ENCODE measurements at regions not wholly inside any gene's neighbourhood (a gene's known extent, or its start where the extent isn't known, plus 50 kb on each side); places are given as distances from the start of the nearest gene placed in this dataset.

GRCh38 chr21:28752131-28752530 lies 240.5 kb downstream of the LTN1 start:
- Mint-ChIP-seq H3K9me3 (no peaks in the 10 kb centered on the region), H3K27ac (no peak overlapping the region), H3K4me1 (ENCODE audit: low read depth) (peaks cover 4% of the 10 kb centered on the region), H3K27me3 (ENCODE audit: low read depth) (no peaks in the 10 kb centered on the region), H3K36me3 (ENCODE audit: low read depth) (no peaks in the 10 kb centered on the region), H3K4me3 (ENCODE audit: low read depth) (no peak overlapping the region)
- intact Hi-C loops (cut with micrococcal nuclease): no loop called here
- DNase-seq (ENCODE audit: low spot score): no peak

- no peak for DNase-seq (ENCODE audit: low spot score)
- H3K4me3 Mint-ChIP-seq (ENCODE audit: low read depth): no peak overlapping the region
- no peaks in the 10 kb centered on the region for H3K9me3 Mint-ChIP-seq
- no peaks in the 10 kb centered on the region for H3K27me3 Mint-ChIP-seq (ENCODE audit: low read depth)
- H3K27ac Mint-ChIP-seq: no peak overlapping the region
- H3K36me3 Mint-ChIP-seq (ENCODE audit: low read depth): no peaks in the 10 kb centered on the region
- peaks cover 4% of the 10 kb centered on the region for H3K4me1 Mint-ChIP-seq (ENCODE audit: low read depth)
- intact Hi-C loops (cut with micrococcal nuclease): no loop called here
These were observed 241.5 kb downstream of the LTN1 start for GRCh38 chr21:28751176-28751575.

GRCh38 chr21:28750565-28750964 lies 242.1 kb downstream of the LTN1 start:
- H3K36me3 Mint-ChIP-seq (ENCODE audit: low read depth): no peaks in the 10 kb centered on the region
- DNase-seq (ENCODE audit: low spot score): no peak
- intact Hi-C loops (cut with micrococcal nuclease): no loop called here
- H3K27ac Mint-ChIP-seq: no peak overlapping the region
- no peaks in the 10 kb centered on the region for H3K27me3 Mint-ChIP-seq (ENCODE audit: low read depth)
- H3K9me3 Mint-ChIP-seq: no peaks in the 10 kb centered on the region
- H3K4me3 Mint-ChIP-seq (ENCODE audit: low read depth): no peak overlapping the region
- peaks cover 4% of the 10 kb centered on the region for H3K4me1 Mint-ChIP-seq (ENCODE audit: low read depth)

- Mint-ChIP-seq H3K27me3 (ENCODE audit: low read depth) (no peaks in the 10 kb centered on the region), H3K27ac (no peak overlapping the region), H3K4me1 (ENCODE audit: low read depth) (peaks cover 4% of the 10 kb centered on the region), H3K36me3 (ENCODE audit: low read depth) (no peaks in the 10 kb centered on the region), H3K9me3 (no peaks in the 10 kb centered on the region), H3K4me3 (ENCODE audit: low read depth) (no peak overlapping the region)
- intact Hi-C loops (cut with micrococcal nuclease): no loop called here
- DNase-seq (ENCODE audit: low spot score): no peak
These were observed 243.1 kb downstream of the LTN1 start for GRCh38 chr21:28749536-28749935.

- no peaks in the 10 kb centered on the region for H3K27me3 Mint-ChIP-seq (ENCODE audit: low read depth)
- intact Hi-C loops (cut with micrococcal nuclease): no loop called here
These were observed 245.2 kb downstream of the LTN1 start for GRCh38 chr21:28747464-28747863.

GRCh38 chr21:28746166-28746565 lies 246.5 kb downstream of the LTN1 start:
- H3K27me3 Mint-ChIP-seq (ENCODE audit: low read depth): no peaks in the 10 kb centered on the region
- no peaks in the 10 kb centered on the region for H3K9me3 Mint-ChIP-seq
- H3K4me1 Mint-ChIP-seq (ENCODE audit: low read depth): peaks cover 2% of the 10 kb centered on the region
- no peak for DNase-seq (ENCODE audit: low spot score)
- no peaks in the 10 kb centered on the region for H3K36me3 Mint-ChIP-seq (ENCODE audit: low read depth)
- H3K4me3 Mint-ChIP-seq (ENCODE audit: low read depth): no peak overlapping the region
- no peak overlapping the region for H3K27ac Mint-ChIP-seq
- intact Hi-C loops (cut with micrococcal nuclease): no loop called here

More at GRCh38 chr21:28747464-28747863, 245.2 kb downstream of the LTN1 start:
- DNase-seq (ENCODE audit: low spot score): no peak
- H3K36me3 Mint-ChIP-seq (ENCODE audit: low read depth): no peaks in the 10 kb centered on the region
- H3K4me3 Mint-ChIP-seq (ENCODE audit: low read depth): no peak overlapping the region
- no peak overlapping the region for H3K27ac Mint-ChIP-seq
- H3K4me1 Mint-ChIP-seq (ENCODE audit: low read depth): peaks cover 4% of the 10 kb centered on the region
- H3K9me3 Mint-ChIP-seq: no peaks in the 10 kb centered on the region

GRCh38 chr21:28745131-28746016 lies 247.3 kb downstream of the LTN1 start:
- Mint-ChIP-seq H3K27me3 (ENCODE audit: low read depth) (no peaks in the 10 kb centered on the region), H3K36me3 (ENCODE audit: low read depth) (no peaks in the 10 kb centered on the region), H3K9me3 (no peaks in the 10 kb centered on the region), H3K27ac (no peak overlapping the region), H3K4me3 (ENCODE audit: low read depth) (no peak overlapping the region), H3K4me1 (ENCODE audit: low read depth) (no peaks in the 10 kb centered on the region)
- DNase-seq (ENCODE audit: low spot score): peak; percentile 55
- intact Hi-C loops (cut with micrococcal nuclease): loop anchor here (1.0 kb wide), 2 partner anchors 194 to 228 kb away; no protein-coding TSS in a partner anchor

- H3K27ac Mint-ChIP-seq: no peak overlapping the region
- no peak for DNase-seq (ENCODE audit: low spot score)
- no peak overlapping the region for H3K4me3 Mint-ChIP-seq (ENCODE audit: low read depth)
- no peaks in the 10 kb centered on the region for H3K9me3 Mint-ChIP-seq
- intact Hi-C loops (cut with micrococcal nuclease): no loop called here
- H3K36me3 Mint-ChIP-seq (ENCODE audit: low read depth): no peaks in the 10 kb centered on the region
- peaks cover 7% of the 10 kb centered on the region for H3K4me1 Mint-ChIP-seq (ENCODE audit: low read depth)
- H3K27me3 Mint-ChIP-seq (ENCODE audit: low read depth): no peaks in the 10 kb centered on the region
These were observed 249.0 kb downstream of the LTN1 start for GRCh38 chr21:28743723-28744122.

- Mint-ChIP-seq H3K27me3 (ENCODE audit: low read depth) (no peaks in the 10 kb centered on the region), H3K4me1 (ENCODE audit: low read depth) (peaks cover 12% of the 10 kb centered on the region), H3K9me3 (no peaks in the 10 kb centered on the region), H3K4me3 (ENCODE audit: low read depth) (no peak overlapping the region), H3K27ac (no peak overlapping the region), H3K36me3 (ENCODE audit: low read depth) (no peaks in the 10 kb centered on the region)
- intact Hi-C loops (cut with micrococcal nuclease): no loop called here
- DNase-seq (ENCODE audit: low spot score): no peak
These were observed 250.2 kb downstream of the LTN1 start for GRCh38 chr21:28742527-28742926.

GRCh38 chr21:28740125-28740524 lies 252.6 kb downstream of the LTN1 start:
- H3K4me3 Mint-ChIP-seq (ENCODE audit: low read depth): no peak overlapping the region
- DNase-seq (ENCODE audit: low spot score): no peak
- peaks cover 12% of the 10 kb centered on the region for H3K4me1 Mint-ChIP-seq (ENCODE audit: low read depth)
- no peaks in the 10 kb centered on the region for H3K9me3 Mint-ChIP-seq
- intact Hi-C loops (cut with micrococcal nuclease): no loop called here
- H3K27me3 Mint-ChIP-seq (ENCODE audit: low read depth): no peaks in the 10 kb centered on the region
- H3K27ac Mint-ChIP-seq: no peak overlapping the region
- H3K36me3 Mint-ChIP-seq (ENCODE audit: low read depth): no peaks in the 10 kb centered on the region

- Mint-ChIP-seq H3K27me3 (ENCODE audit: low read depth) (no peaks in the 10 kb centered on the region), H3K4me3 (ENCODE audit: low read depth) (peak overlapping the region; percentile 4), H3K36me3 (ENCODE audit: low read depth) (no peaks in the 10 kb centered on the region), H3K4me1 (ENCODE audit: low read depth) (peaks cover 12% of the 10 kb centered on the region), H3K27ac (no peak overlapping the region), H3K9me3 (no peaks in the 10 kb centered on the region)
- DNase-seq (ENCODE audit: low spot score): no peak
- intact Hi-C loops (cut with micrococcal nuclease): no loop called here
These were observed 253.8 kb downstream of the LTN1 start for GRCh38 chr21:28738882-28739281.

GRCh38 chr21:28738420-28738704 lies 254.3 kb downstream of the LTN1 start:
- intact Hi-C loops (cut with micrococcal nuclease): no loop called here
- H3K4me3 Mint-ChIP-seq (ENCODE audit: low read depth): no peak overlapping the region
- no peak overlapping the region for H3K27ac Mint-ChIP-seq
- no peak for DNase-seq (ENCODE audit: low spot score)
- no peaks in the 10 kb centered on the region for H3K36me3 Mint-ChIP-seq (ENCODE audit: low read depth)
- peaks cover 12% of the 10 kb centered on the region for H3K4me1 Mint-ChIP-seq (ENCODE audit: low read depth)
- H3K9me3 Mint-ChIP-seq: no peaks in the 10 kb centered on the region
- H3K27me3 Mint-ChIP-seq (ENCODE audit: low read depth): no peaks in the 10 kb centered on the region

- H3K4me1 Mint-ChIP-seq (ENCODE audit: low read depth): peaks cover 12% of the 10 kb centered on the region
- DNase-seq (ENCODE audit: low spot score): no peak
- intact Hi-C loops (cut with micrococcal nuclease): no loop called here
- H3K36me3 Mint-ChIP-seq (ENCODE audit: low read depth): no peaks in the 10 kb centered on the region
- no peaks in the 10 kb centered on the region for H3K9me3 Mint-ChIP-seq
- no peak overlapping the region for H3K4me3 Mint-ChIP-seq (ENCODE audit: low read depth)
- no peak overlapping the region for H3K27ac Mint-ChIP-seq
- H3K27me3 Mint-ChIP-seq (ENCODE audit: low read depth): no peaks in the 10 kb centered on the region
These were observed 254.8 kb downstream of the LTN1 start for GRCh38 chr21:28737674-28738419.
